Activated naive CD4-positive, alpha-beta T cell treated with anti-CD3 and anti-CD28 coated beads, Interleukin-2, amount 50 U/mL, for 72 hours (primary cell): ENCODE measurements at regions not wholly inside any gene's neighbourhood (a gene's known extent, or its start where the extent isn't known, plus 50 kb on each side); places are given as distances from the start of the nearest gene placed in this dataset.

Experiments used
- ATAC-seq, 2 donors: fragments of 150-1000 bp; cut with Tn5 transposase; 2 replicates each; pipeline ENCODE4 v1.10.0; 2021; ENCODE audit warnings: mild to moderate bottlenecking in 2 of 2, moderate library complexity in 2 of 2
- DNase-seq, 2 donors: peaks; one replicate each; pipeline ENCODE4 v3.0.0; 2021 to 2022; ENCODE audit warnings: low spot score in 2 of 2
- H3K27ac Mint-ChIP-seq, 2 donors: one replicate each; pipeline ENCODE4 v1.8.0; 2022; ENCODE audit warnings: mild to moderate bottlenecking in 2 of 2, mixed read lengths in 2 of 2
- H3K36me3 Mint-ChIP-seq, 2 donors: one replicate each; pipeline ENCODE4 v1.8.0; 2022; ENCODE audit warnings: mixed read lengths in 2 of 2
- H3K9me3 Mint-ChIP-seq, 2 donors: one replicate each; pipeline ENCODE4 v1.8.0; 2022; ENCODE audit warnings: mixed read lengths in 2 of 2

DNA sequence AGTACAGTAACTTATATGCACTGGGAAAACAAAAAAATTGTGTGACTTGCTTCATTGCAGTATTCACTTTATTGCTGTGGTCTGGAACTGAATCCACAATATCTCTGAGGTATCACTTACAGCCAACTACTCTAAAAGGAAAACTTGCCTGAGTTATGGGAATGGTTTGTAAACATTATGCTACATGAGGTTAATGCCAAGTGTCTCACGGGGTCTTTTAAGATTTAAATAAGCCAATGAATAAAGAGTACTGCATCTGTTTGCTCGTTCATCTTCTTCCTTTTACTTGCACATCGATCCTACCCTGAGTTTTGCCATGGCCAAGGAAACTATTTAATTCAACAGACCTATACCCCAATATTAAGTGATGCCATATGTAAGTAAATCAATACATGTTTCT, 72.0 kb upstream of the API5 start:
- H3K9me3 Mint-ChIP-seq = peaks cover 0 to 10% of the 10 kb centered on the region in 2 donors
- ATAC-seq (no peak), DNase-seq (no peak)
- H3K36me3 Mint-ChIP-seq = no peaks in the 10 kb centered on the region
- no peak overlapping the region for H3K27ac Mint-ChIP-seq

GRCh38 chr11:43242401-43242800, 69.4 kb upstream of the API5 start:
- ATAC-seq (no peak), DNase-seq (no peak)
- H3K9me3 Mint-ChIP-seq = no peaks in the 10 kb centered on the region
- no peak overlapping the region for H3K27ac Mint-ChIP-seq
- H3K36me3 Mint-ChIP-seq = no peaks in the 10 kb centered on the region

- Mint-ChIP-seq H3K27ac (no peak overlapping the region), H3K36me3 (no peaks in the 10 kb centered on the region), H3K9me3 (no peaks in the 10 kb centered on the region)
- no peak for DNase-seq
- no peak for ATAC-seq
These were observed 67.9 kb upstream of the API5 start for GRCh38 chr11:43243927-43244326.

DNA sequence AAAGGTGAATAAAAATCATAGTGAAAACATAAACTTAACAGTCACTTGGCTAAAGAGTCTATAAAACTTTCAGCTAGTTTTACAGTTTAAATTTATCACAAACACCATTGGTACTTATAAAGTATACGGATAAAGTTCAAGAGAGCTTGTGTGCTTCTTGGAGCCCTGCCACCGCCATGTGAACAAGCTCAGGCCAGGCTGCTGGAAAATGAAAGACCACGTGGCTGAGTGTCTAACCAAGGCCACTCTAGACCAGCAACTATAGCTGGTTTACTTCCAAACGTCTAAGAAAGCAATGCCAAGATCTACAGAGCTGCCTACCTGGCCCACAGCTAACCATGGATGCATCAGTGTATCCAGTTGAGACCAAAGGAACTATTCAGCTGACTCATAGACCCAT, 66.3 kb upstream of the API5 start:
- Mint-ChIP-seq H3K9me3 (no peaks in the 10 kb centered on the region), H3K27ac (no peak overlapping the region), H3K36me3 (no peaks in the 10 kb centered on the region)
- no peak for DNase-seq
- no peak for ATAC-seq

- no peak overlapping the region for H3K27ac Mint-ChIP-seq
- H3K9me3 Mint-ChIP-seq = peaks cover 0 to 5% of the 10 kb centered on the region in 2 donors
- DNase-seq (no peak), ATAC-seq (no peak)
- no peaks in the 10 kb centered on the region for H3K36me3 Mint-ChIP-seq
These were observed 61.5 kb upstream of the API5 start for GRCh38 chr11:43250309-43250708.

GRCh38 chr11:43261775-43262174, 50.0 kb upstream of the API5 start:
- Mint-ChIP-seq H3K9me3 (peaks cover 5 to 8% of the 10 kb centered on the region in 2 donors), H3K27ac (no peak overlapping the region), H3K36me3 (peaks cover 0 to 9% of the 10 kb centered on the region in 2 donors)
- DNase-seq (no peak), ATAC-seq (no peak)
